SK-N-DZ (cell line): ENCODE measurements at regions not wholly inside any gene's neighbourhood (a gene's known extent, or its start where the extent isn't known, plus 50 kb on each side); places are given as distances from the start of the nearest gene placed in this dataset.

Experiments
- DNase-seq: peaks from one replicate; pipeline ENCODE4 v3.0.0-alpha.2; 2015; ENCODE audit warnings: low spot score

GRCh38 chr2:34991508-34992274 lies 1363.9 kb upstream of the CRIM1 start:
- DNase-seq, result no peak

GRCh38 chr2:34985474-34985873 lies 1370.1 kb upstream of the CRIM1 start:
- no peak for DNase-seq

GRCh38 chr2:34980689-34981088 lies 1374.9 kb upstream of the CRIM1 start:
- no peak for DNase-seq

GRCh38 chr2:34979148-34979547 lies 1376.4 kb upstream of the CRIM1 start:
- peak; percentile 14 for DNase-seq

GRCh38 chr2:34961822-34962221 lies 1362.7 kb upstream of the FAM98A start:
- no peak for DNase-seq

- no peak for DNase-seq
These were observed 1355.7 kb upstream of the FAM98A start for GRCh38 chr2:34954758-34955157.

- no peak for DNase-seq
These were observed 1351.7 kb upstream of the FAM98A start for GRCh38 chr2:34950797-34951196.

- DNase-seq, result no peak
These were observed 1350.2 kb upstream of the FAM98A start for GRCh38 chr2:34949316-34949715.

- DNase-seq, result no peak
These were observed 1337.0 kb upstream of the FAM98A start for GRCh38 chr2:34936089-34936488.

GRCh38 chr2:34912084-34912483 lies 1313.0 kb upstream of the FAM98A start:
- no peak for DNase-seq

- DNase-seq, result no peak
These were observed 1311.0 kb upstream of the FAM98A start for GRCh38 chr2:34909992-34910705.

GRCh38 chr2:34907812-34908211 lies 1308.7 kb upstream of the FAM98A start:
- no peak for DNase-seq

GRCh38 chr2:34901739-34902138 lies 1302.6 kb upstream of the FAM98A start:
- DNase-seq, result no peak

- no peak for DNase-seq
These were observed 1300.0 kb upstream of the FAM98A start for GRCh38 chr2:34899079-34899478.

GRCh38 chr2:34892766-34893165 lies 1293.7 kb upstream of the FAM98A start:
- DNase-seq, result no peak

GRCh38 chr2:34892256-34892655 lies 1293.2 kb upstream of the FAM98A start:
- no peak for DNase-seq

- DNase-seq, result no peak
These were observed 1276.1 kb upstream of the FAM98A start for GRCh38 chr2:34875091-34875745.

- no peak for DNase-seq
These were observed 1254.5 kb upstream of the FAM98A start for GRCh38 chr2:34853646-34854045.

- no peak for DNase-seq
These were observed 1252.7 kb upstream of the FAM98A start for GRCh38 chr2:34851804-34852203.

GRCh38 chr2:34849827-34850226 lies 1250.7 kb upstream of the FAM98A start:
- no peak for DNase-seq

GRCh38 chr2:34848691-34849090 lies 1249.6 kb upstream of the FAM98A start:
- DNase-seq, result no peak

- DNase-seq, result no peak
These were observed 1249.0 kb upstream of the FAM98A start for GRCh38 chr2:34848132-34848531.

- DNase-seq, result no peak
These were observed 1245.5 kb upstream of the FAM98A start for GRCh38 chr2:34844629-34845028.
